ENCODE measurements at regions not wholly inside any gene's neighbourhood (a gene's known extent, or its start where the extent isn't known, plus 50 kb on each side); places are given as distances from the start of the nearest gene placed in this dataset.

- Histone ChIP-seq H3K27ac (peak overlapping the region; percentile 1), H3K4me1 (ENCODE audit: insufficient read depth) (peaks cover 13% of the 10 kb centered on the region), H4K20me1 (ENCODE audit: insufficient read depth, poor library complexity, severe bottlenecking) (no peaks in the 10 kb centered on the region), H3K27me3 (no peaks in the 10 kb centered on the region), H2AFZ (no peak overlapping the region), H3K4me2 (no peak overlapping the region), H3K9me2 (replicated peaks; ENCODE audit: insufficient read depth) (no peaks in the 10 kb centered on the region), H3K79me2 (no peaks in the 10 kb centered on the region), H3K4me3 (no peak overlapping the region), H3K36me3 (replicated peaks; ENCODE audit: insufficient read depth, low read depth) (no peaks in the 10 kb centered on the region), H3K9me3 (ENCODE audit: low read depth) (no peaks in the 10 kb centered on the region)
- peak; percentile 13 for DNase-seq (ENCODE audit: low spot score)
- WGBS (ENCODE audit: low lambda C conversion rate, missing lambda C conversion rate), result 2% methylated on average over 2 of the region's 2 CpGs
- TF ChIP-seq EZH2phosphoT487 (IDR thresholded peaks at IDR 0.05; ENCODE audit: low read depth, severe bottlenecking, unreplicated experiment) (no peak), CTCF (IDR thresholded peaks at IDR 0.05; ENCODE audit: poor library complexity) (no peak), EZH2 (IDR thresholded peaks at IDR 0.05; ENCODE audit: borderline replicate concordance) (no peak)
Observed at GRCh38 chr10:106147021-106147420, 1017.5 kb downstream of the SORCS1 start.

DNA sequence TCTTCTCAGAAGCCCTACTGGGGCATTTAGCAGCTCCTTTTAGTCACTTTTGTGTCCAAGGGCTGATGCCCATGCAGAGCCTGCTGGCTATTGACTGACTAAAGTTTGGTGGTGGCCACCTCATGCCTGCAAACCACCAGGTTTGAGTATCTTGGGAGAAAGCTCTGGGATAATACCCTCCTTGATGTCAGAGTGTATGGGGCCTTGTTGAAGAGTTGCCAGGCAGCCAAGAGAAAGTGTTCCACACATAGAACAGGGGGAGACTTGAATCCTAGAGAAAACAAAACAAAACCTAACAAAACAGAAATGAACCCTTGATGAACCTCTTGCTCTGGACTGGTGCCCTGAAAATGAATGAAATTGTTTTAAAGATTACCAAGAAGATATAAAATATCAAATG, 1024.6 kb downstream of the SORCS1 start:
- Histone ChIP-seq H3K9me3 (ENCODE audit: low read depth) (no peaks in the 10 kb centered on the region), H3K79me2 (no peaks in the 10 kb centered on the region), H3K27me3 (no peaks in the 10 kb centered on the region), H2AFZ (no peak overlapping the region), H4K20me1 (ENCODE audit: insufficient read depth, poor library complexity, severe bottlenecking) (no peaks in the 10 kb centered on the region), H3K9me2 (replicated peaks; ENCODE audit: insufficient read depth) (no peaks in the 10 kb centered on the region), H3K27ac (no peak overlapping the region), H3K36me3 (replicated peaks; ENCODE audit: insufficient read depth, low read depth) (no peaks in the 10 kb centered on the region), H3K4me2 (no peak overlapping the region), H3K4me3 (no peak overlapping the region), H3K4me1 (ENCODE audit: insufficient read depth) (no peaks in the 10 kb centered on the region)
- DNase-seq (ENCODE audit: low spot score), result no peak
- no peak for TF ChIP-seq EZH2 (IDR thresholded peaks at IDR 0.05; ENCODE audit: borderline replicate concordance)
- no peak for TF ChIP-seq EZH2phosphoT487 (IDR thresholded peaks at IDR 0.05; ENCODE audit: low read depth, severe bottlenecking, unreplicated experiment)
- TF ChIP-seq CTCF (IDR thresholded peaks at IDR 0.05; ENCODE audit: poor library complexity), result no peak

DNA sequence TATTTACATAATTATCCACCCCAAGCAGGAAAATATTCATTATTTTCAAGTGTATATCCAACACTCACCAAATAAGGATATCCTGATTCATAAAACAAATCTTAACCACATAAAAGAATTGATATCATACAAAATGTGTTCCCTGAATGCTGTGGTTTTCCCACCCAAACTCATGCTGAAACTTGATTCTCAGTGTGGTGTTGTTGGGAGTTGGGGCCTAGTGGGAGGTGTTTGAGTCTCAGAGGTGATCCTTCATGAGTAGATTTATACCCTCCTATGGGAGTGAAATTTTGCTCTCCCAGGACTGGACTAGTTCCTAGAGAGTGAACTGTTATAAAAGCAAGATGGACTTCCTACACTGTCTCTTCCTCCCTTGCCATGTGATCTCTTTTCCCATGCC, 1028.3 kb downstream of the SORCS1 start:
- no peaks in the 10 kb centered on the region for H3K9me3 ChIP-seq (ENCODE audit: low read depth)
- H3K36me3 ChIP-seq (replicated peaks; ENCODE audit: insufficient read depth, low read depth), result no peaks in the 10 kb centered on the region
- no peak overlapping the region for H3K4me3 ChIP-seq
- H3K79me2 ChIP-seq, result no peaks in the 10 kb centered on the region
- DNase-seq (ENCODE audit: low spot score), result no peak
- no peaks in the 10 kb centered on the region for H3K4me1 ChIP-seq (ENCODE audit: insufficient read depth)
- no peaks in the 10 kb centered on the region for H4K20me1 ChIP-seq (ENCODE audit: insufficient read depth, poor library complexity, severe bottlenecking)
- no peaks in the 10 kb centered on the region for H3K9me2 ChIP-seq (replicated peaks; ENCODE audit: insufficient read depth)
- no peak overlapping the region for H3K4me2 ChIP-seq
- H2AFZ ChIP-seq, result no peak overlapping the region
- no peak overlapping the region for H3K27ac ChIP-seq
- no peaks in the 10 kb centered on the region for H3K27me3 ChIP-seq
- TF ChIP-seq EZH2 (IDR thresholded peaks at IDR 0.05; ENCODE audit: borderline replicate concordance), result no peak
- no peak for TF ChIP-seq CTCF (IDR thresholded peaks at IDR 0.05; ENCODE audit: poor library complexity)
- TF ChIP-seq EZH2phosphoT487 (IDR thresholded peaks at IDR 0.05; ENCODE audit: low read depth, severe bottlenecking, unreplicated experiment), result no peak

- TF ChIP-seq EZH2 (IDR thresholded peaks at IDR 0.05; ENCODE audit: borderline replicate concordance) (no peak), EZH2phosphoT487 (IDR thresholded peaks at IDR 0.05; ENCODE audit: low read depth, severe bottlenecking, unreplicated experiment) (no peak), CTCF (IDR thresholded peaks at IDR 0.05; ENCODE audit: poor library complexity) (no peak)
- Histone ChIP-seq H3K36me3 (replicated peaks; ENCODE audit: insufficient read depth, low read depth) (no peaks in the 10 kb centered on the region), H3K4me1 (ENCODE audit: insufficient read depth) (no peaks in the 10 kb centered on the region), H3K27me3 (no peaks in the 10 kb centered on the region), H3K9me3 (ENCODE audit: low read depth) (no peaks in the 10 kb centered on the region), H4K20me1 (ENCODE audit: insufficient read depth, poor library complexity, severe bottlenecking) (no peaks in the 10 kb centered on the region), H3K27ac (no peak overlapping the region), H3K4me2 (no peak overlapping the region), H2AFZ (no peak overlapping the region), H3K79me2 (no peaks in the 10 kb centered on the region), H3K9me2 (replicated peaks; ENCODE audit: insufficient read depth) (no peaks in the 10 kb centered on the region), H3K4me3 (no peak overlapping the region)
- no peak for DNase-seq (ENCODE audit: low spot score)
- WGBS (ENCODE audit: low lambda C conversion rate, missing lambda C conversion rate), result 88% methylated on average over 8 of the region's 8 CpGs
Observed at GRCh38 chr10:106134326-106135000, 1030.0 kb downstream of the SORCS1 start.
